NCI-H128 (cell line): ENCODE measurements at regions not wholly inside any gene's neighbourhood (a gene's known extent, or its start where the extent isn't known, plus 50 kb on each side); places are given as distances from the start of the nearest gene placed in this dataset.

ENCODE experiments used
- DNase-seq: peaks from one replicate; lab custom pipeline; 2025; ENCODE audit not compliant: unreplicated experiment; lab: John Stamatoyannopoulos, UW

DNA sequence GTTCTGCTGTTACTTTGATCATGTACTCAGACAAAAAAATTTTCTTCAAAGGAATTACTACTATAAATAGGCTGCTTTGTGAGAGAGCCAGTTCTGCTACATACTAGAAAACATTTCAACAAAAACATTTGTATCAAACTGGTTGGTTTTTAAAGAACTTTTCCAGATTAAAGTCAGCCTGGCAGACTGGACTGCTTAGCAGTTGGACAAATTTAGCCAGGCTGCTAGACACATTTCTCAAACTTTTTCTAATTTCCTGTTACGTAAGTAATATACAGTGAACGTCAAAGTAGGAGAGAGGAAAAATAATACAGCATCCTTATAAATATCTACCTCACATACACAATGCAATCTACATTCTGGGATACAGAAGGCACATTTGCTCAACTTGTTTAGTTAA is 109.5 kb downstream of the SP3 start:
- DNase-seq = no peak
